ENCODE measurements at regions not wholly inside any gene's neighbourhood (a gene's known extent, or its start where the extent isn't known, plus 50 kb on each side); places are given as distances from the start of the nearest gene placed in this dataset.

- TF ChIP-seq CTCF (conservative IDR thresholded peaks at IDR 0.05) (no peak), ZFX (IDR thresholded peaks at IDR 0.05) (no peak)
Measured at GRCh38 chr18:42658171-42658570, 457.3 kb downstream of the RIT2 start.

Data from C4-2B (cell line).